NCI-H2227 (cell line): ENCODE measurements at regions not wholly inside any gene's neighbourhood (a gene's known extent, or its start where the extent isn't known, plus 50 kb on each side); places are given as distances from the start of the nearest gene placed in this dataset.

Experiments
- DNase-seq: peaks from one replicate; lab custom pipeline; 2025; ENCODE audit not compliant: unreplicated experiment; lab: John Stamatoyannopoulos, UW

- DNase-seq, result no peak
Measured at GRCh38 chr13:111949311-111949710, 117.6 kb upstream of the SOX1 start.

- DNase-seq, result no peak
Measured at GRCh38 chr13:111950697-111951096, 116.3 kb upstream of the SOX1 start.

- no peak for DNase-seq
Measured at GRCh38 chr13:111952032-111952431, 114.9 kb upstream of the SOX1 start.

- DNase-seq, result no peak
Measured at GRCh38 chr13:111952814-111953213, 114.1 kb upstream of the SOX1 start.

GRCh38 chr13:111953546-111954178 lies 113.3 kb upstream of the SOX1 start:
- DNase-seq, result no peak

GRCh38 chr13:111954661-111955411 lies 112.1 kb upstream of the SOX1 start:
- DNase-seq, result no peak

- no peak for DNase-seq
Measured at GRCh38 chr13:111955412-111956065, 111.4 kb upstream of the SOX1 start.

GRCh38 chr13:111956261-111957151 lies 110.4 kb upstream of the SOX1 start:
- DNase-seq, result no peak

GRCh38 chr13:111957913-111958450 lies 109.0 kb upstream of the SOX1 start:
- DNase-seq, result no peak

- DNase-seq, result no peak
Measured at GRCh38 chr13:111958612-111959395, 108.1 kb upstream of the SOX1 start.

- no peak for DNase-seq
Measured at GRCh38 chr13:111960152-111960772, 106.7 kb upstream of the SOX1 start.

GRCh38 chr13:111961236-111961635 lies 105.7 kb upstream of the SOX1 start:
- DNase-seq, result no peak

- no peak for DNase-seq
Measured at GRCh38 chr13:111961651-111962192, 105.2 kb upstream of the SOX1 start.

GRCh38 chr13:111962431-111962891 lies 104.5 kb upstream of the SOX1 start:
- DNase-seq, result no peak

- DNase-seq, result no peak
Measured at GRCh38 chr13:111963031-111963430, 103.9 kb upstream of the SOX1 start.

- DNase-seq, result no peak
Measured at GRCh38 chr13:111964411-111965035, 102.4 kb upstream of the SOX1 start.

GRCh38 chr13:111965466-111966214 lies 101.3 kb upstream of the SOX1 start:
- no peak for DNase-seq

- no peak for DNase-seq
Measured at GRCh38 chr13:111966933-111967332, 100.0 kb upstream of the SOX1 start.
